ENCODE measurements at regions not wholly inside any gene's neighbourhood (a gene's known extent, or its start where the extent isn't known, plus 50 kb on each side); places are given as distances from the start of the nearest gene placed in this dataset.

GRCh38 chr4:124445071-124445470 lies 267.5 kb downstream of the ANKRD50 start:
- ATAC-seq (no peak), DNase-seq (no peak)
- no peaks in the 10 kb centered on the region for H3K27me3 Mint-ChIP-seq (ENCODE audit: low read depth in 2 of 2)
- Histone ChIP-seq H3K36me3 (ENCODE audit: control insufficient read depth, insufficient read depth, low read length) (no peaks in the 10 kb centered on the region), H3K27me3 (ENCODE audit: control insufficient read depth, insufficient read depth, low read length) (no peaks in the 10 kb centered on the region), H3K9me3 (ENCODE audit: control insufficient read depth, insufficient read depth, low read length) (peaks cover 8% of the 10 kb centered on the region), H3K27ac (ENCODE audit: low read length) (no peak overlapping the region), H3K4me3 (ENCODE audit: low read length) (no peak overlapping the region), H3K4me1 (ENCODE audit: control insufficient read depth, insufficient read depth, low read length) (no peaks in the 10 kb centered on the region)
- WGBS (ENCODE audit: insufficient coverage) = 88% methylated on average over 5 of the region's 5 CpGs
- no peak overlapping the region for H3K4me3 Mint-ChIP-seq
- H3K9me3 Mint-ChIP-seq = peaks cover 28 to 30% of the 10 kb centered on the region in 2 donors
- H3K4me1 Mint-ChIP-seq = no peaks in the 10 kb centered on the region
- H3K27ac Mint-ChIP-seq = no peak overlapping the region
- no peak for TF ChIP-seq CTCF (IDR thresholded peaks at IDR 0.05)
- intact Hi-C loops (cut with micrococcal nuclease) = no loop called here
- peaks cover 5% of the 10 kb centered on the region for H3K36me3 Mint-ChIP-seq

- ATAC-seq = no peak
- no peak for TF ChIP-seq CTCF (IDR thresholded peaks at IDR 0.05)
- H3K27ac Mint-ChIP-seq = no peak overlapping the region
- H3K4me1 Mint-ChIP-seq = no peaks in the 10 kb centered on the region
- intact Hi-C loops (cut with micrococcal nuclease) = no loop called here
- no peaks in the 10 kb centered on the region for H3K36me3 Mint-ChIP-seq
- peaks cover 16 to 21% of the 10 kb centered on the region in 2 donors for H3K9me3 Mint-ChIP-seq
- Histone ChIP-seq H3K4me3 (ENCODE audit: low read length) (no peak overlapping the region), H3K9me3 (ENCODE audit: control insufficient read depth, insufficient read depth, low read length) (peaks cover 4% of the 10 kb centered on the region), H3K4me1 (ENCODE audit: control insufficient read depth, insufficient read depth, low read length) (no peaks in the 10 kb centered on the region), H3K36me3 (ENCODE audit: control insufficient read depth, insufficient read depth, low read length) (no peaks in the 10 kb centered on the region), H3K27me3 (ENCODE audit: control insufficient read depth, insufficient read depth, low read length) (no peaks in the 10 kb centered on the region), H3K27ac (ENCODE audit: low read length) (no peak overlapping the region)
- no peak overlapping the region for H3K4me3 Mint-ChIP-seq
- WGBS (ENCODE audit: insufficient coverage) = 85% methylated on average over 1 of the region's 1 CpG
- DNase-seq = no peak
- no peaks in the 10 kb centered on the region for H3K27me3 Mint-ChIP-seq (ENCODE audit: low read depth in 2 of 2)
Observed at GRCh38 chr4:124449881-124450280, 262.7 kb downstream of the ANKRD50 start.

- Histone ChIP-seq H3K27ac (ENCODE audit: low read length) (no peak overlapping the region), H3K36me3 (ENCODE audit: control insufficient read depth, insufficient read depth, low read length) (no peaks in the 10 kb centered on the region), H3K4me3 (ENCODE audit: low read length) (no peak overlapping the region), H3K27me3 (ENCODE audit: control insufficient read depth, insufficient read depth, low read length) (no peaks in the 10 kb centered on the region), H3K9me3 (ENCODE audit: control insufficient read depth, insufficient read depth, low read length) (no peaks in the 10 kb centered on the region), H3K4me1 (ENCODE audit: control insufficient read depth, insufficient read depth, low read length) (no peaks in the 10 kb centered on the region)
- 82% methylated on average over 2 of the region's 2 CpGs for WGBS (ENCODE audit: insufficient coverage)
- Mint-ChIP-seq H3K27me3 (ENCODE audit: low read depth in 2 of 2) (no peaks in the 10 kb centered on the region), H3K9me3 (peaks cover 18 to 21% of the 10 kb centered on the region in 2 donors), H3K4me1 (no peaks in the 10 kb centered on the region), H3K4me3 (no peak overlapping the region), H3K27ac (no peak overlapping the region), H3K36me3 (no peaks in the 10 kb centered on the region)
- no peak for DNase-seq
- intact Hi-C loops (cut with micrococcal nuclease) = no loop called here
- TF ChIP-seq CTCF (IDR thresholded peaks at IDR 0.05) = no peak
- ATAC-seq = no peak
Observed at GRCh38 chr4:124450851-124451250, 261.7 kb downstream of the ANKRD50 start.

- Histone ChIP-seq H3K36me3 (ENCODE audit: control insufficient read depth, insufficient read depth, low read length) (no peaks in the 10 kb centered on the region), H3K4me1 (ENCODE audit: control insufficient read depth, insufficient read depth, low read length) (no peaks in the 10 kb centered on the region), H3K4me3 (ENCODE audit: low read length) (no peak overlapping the region), H3K9me3 (ENCODE audit: control insufficient read depth, insufficient read depth, low read length) (no peaks in the 10 kb centered on the region), H3K27ac (ENCODE audit: low read length) (no peak overlapping the region), H3K27me3 (ENCODE audit: control insufficient read depth, insufficient read depth, low read length) (no peaks in the 10 kb centered on the region)
- Mint-ChIP-seq H3K27ac (no peak overlapping the region), H3K9me3 (peaks cover 12% of the 10 kb centered on the region in 2 donors), H3K27me3 (ENCODE audit: low read depth in 2 of 2) (no peaks in the 10 kb centered on the region), H3K36me3 (no peaks in the 10 kb centered on the region), H3K4me3 (no peak overlapping the region), H3K4me1 (no peaks in the 10 kb centered on the region)
- WGBS (ENCODE audit: insufficient coverage) = 87% methylated on average over 2 of the region's 2 CpGs
- no peak for TF ChIP-seq CTCF (IDR thresholded peaks at IDR 0.05)
- intact Hi-C loops (cut with micrococcal nuclease) = no loop called here
- no peak for DNase-seq
- no peak for ATAC-seq
Observed at GRCh38 chr4:124454772-124455270, 257.7 kb downstream of the ANKRD50 start.
